MM.1S (cell line): ENCODE measurements at regions not wholly inside any gene's neighbourhood (a gene's known extent, or its start where the extent isn't known, plus 50 kb on each side); places are given as distances from the start of the nearest gene placed in this dataset.

Experiments used
- CTCF ChIP-seq: fragments of 300-600 bp; sonication (generic); IDR thresholded peaks from 2 replicates; pipeline ENCODE4 v1.5.1; 2016; ENCODE audit warnings: antibody characterized with exemption, low read length, mixed read lengths
- EZH2phosphoT487 ChIP-seq: fragments of 300-600 bp; sonication (generic); IDR thresholded peaks from 2 replicates; pipeline ENCODE4 v1.6.1; 2018; ENCODE audit warnings: antibody characterized with exemption, low read length

GRCh38 chr5:8598356-8598755, 729.4 kb downstream of the MTRR start:
- TF ChIP-seq CTCF (no peak), EZH2phosphoT487 (no peak)
